Liver (tissue), 7 donors: ENCODE measurements at regions not wholly inside any gene's neighbourhood (a gene's known extent, or its start where the extent isn't known, plus 50 kb on each side); places are given as distances from the start of the nearest gene placed in this dataset.

Experiments used
- DNase-seq: peaks from one replicate; pipeline ENCODE4 v3.0.0-alpha.2; 2017; ENCODE audit warnings: low spot score
- H3K27ac ChIP-seq, 2 donors: one replicate each; pipeline ENCODE4 v1.7.0; 2013; ENCODE audit warnings: inconsistent platforms in 2 of 2, low read length in 2 of 2, control low read depth in 1 of 2, low read depth in 1 of 2, mild to moderate bottlenecking in 1 of 2
- H3K27me3 ChIP-seq, 4 donors: one replicate each; pipeline versions ENCODE4 v1.6.1 to v1.7.0; 2013; ENCODE audit warnings: low read length in 3 of 4, inconsistent platforms in 1 of 4, mild to moderate bottlenecking in 1 of 4, moderate library complexity in 1 of 4; ENCODE audit not compliant: control insufficient read depth in 4 of 4, insufficient read depth in 4 of 4
- H3K36me3 ChIP-seq, 4 donors: one replicate each; pipeline versions ENCODE4 v1.6.1 to v1.7.0; 2013; ENCODE audit warnings: low read length in 3 of 4, mild to moderate bottlenecking in 3 of 4, low read depth in 1 of 4, moderate library complexity in 1 of 4; ENCODE audit not compliant: control insufficient read depth in 4 of 4, insufficient read depth in 3 of 4
- H3K4me1 ChIP-seq, 4 donors: one replicate each; pipeline versions ENCODE4 v1.6.1 to v1.7.0; 2013; ENCODE audit warnings: low read length in 3 of 4, mild to moderate bottlenecking in 3 of 4, moderate library complexity in 1 of 4; ENCODE audit not compliant: control insufficient read depth in 4 of 4, insufficient read depth in 4 of 4
- H3K4me3 ChIP-seq, 3 donors: one replicate each; pipeline versions ENCODE4 v1.6.1 to v1.7.0; 2013; ENCODE audit warnings: low read length in 3 of 3, control low read depth in 1 of 3, low read depth in 1 of 3, mild to moderate bottlenecking in 1 of 3
- H3K9ac ChIP-seq, 2 donors: one replicate each; pipeline ENCODE4 v1.7.0; 2013; ENCODE audit warnings: low read length in 2 of 2, mild to moderate bottlenecking in 2 of 2, moderate library complexity in 2 of 2, control low read depth in 1 of 2, low read depth in 1 of 2
- H3K9me3 ChIP-seq, 4 donors: one replicate each; pipeline versions ENCODE4 v1.6.1 to v1.7.0; 2013; ENCODE audit warnings: low read length in 3 of 4; ENCODE audit not compliant: control insufficient read depth in 4 of 4
- ATF3 ChIP-seq: IDR thresholded peaks from 2 replicates; pipeline ENCODE4 v1.6.1; 2016; ENCODE audit warnings: antibody characterized with exemption
- CTCF ChIP-seq: fragments of 150-350 bp; IDR thresholded peaks from 2 replicates; pipeline ENCODE4 v1.5.1; 2017; ENCODE audit warnings: improper control_type of control experiment, low read depth, low read length; ENCODE audit not compliant: missing input control
- EGR1 ChIP-seq, 2 donors: IDR thresholded peaks; 2 replicates each; pipeline ENCODE4 v1.6.1; 2016 to 2018; ENCODE audit warnings: antibody characterized with exemption in 2 of 2, low read depth in 2 of 2
- FOXA1 ChIP-seq: IDR thresholded peaks from 2 replicates; pipeline ENCODE4 v1.6.1; 2016; ENCODE audit warnings: antibody characterized with exemption
- FOXA2 ChIP-seq: IDR thresholded peaks from 2 replicates; pipeline ENCODE4 v1.6.1; 2016; ENCODE audit warnings: antibody characterized with exemption
- HNF4A ChIP-seq, 2 donors: conservative IDR thresholded peaks; 2 replicates each; pipeline ENCODE4 v1.6.1; 2016; ENCODE audit warnings: antibody characterized with exemption in 2 of 2, mild to moderate bottlenecking in 2 of 2
- HNF4G ChIP-seq: IDR thresholded peaks from 2 replicates; pipeline ENCODE4 v1.6.1; 2016; ENCODE audit warnings: antibody characterized with exemption
- JUND ChIP-seq, 2 donors: IDR thresholded peaks; 2 replicates each; pipeline ENCODE4 v1.6.1; 2016; ENCODE audit warnings: antibody characterized with exemption in 2 of 2
- MAX ChIP-seq: IDR thresholded peaks from 2 replicates; pipeline ENCODE4 v1.6.1; 2016; ENCODE audit warnings: antibody characterized with exemption
- NR2F2 ChIP-seq: IDR thresholded peaks from 2 replicates; pipeline ENCODE4 v1.6.1; 2016; ENCODE audit warnings: antibody characterized with exemption
- RAD21 ChIP-seq, 2 donors: IDR thresholded peaks; 2 replicates each; pipeline ENCODE4 v1.6.1; 2016; ENCODE audit warnings: antibody characterized with exemption in 2 of 2, mild to moderate bottlenecking in 2 of 2
- REST ChIP-seq: IDR thresholded peaks from 2 replicates; pipeline ENCODE4 v1.6.1; 2016; ENCODE audit warnings: antibody characterized with exemption, mild to moderate bottlenecking
- RXRA ChIP-seq, 2 donors: IDR thresholded peaks; 2 replicates each; pipeline ENCODE4 v1.6.1; 2017 to 2018; ENCODE audit warnings: antibody characterized with exemption in 2 of 2, mild to moderate bottlenecking in 1 of 2
- SP1 ChIP-seq: IDR thresholded peaks from 2 replicates; pipeline ENCODE4 v1.6.1; 2018; ENCODE audit warnings: antibody characterized with exemption, mild to moderate bottlenecking
- TAF1 ChIP-seq: conservative IDR thresholded peaks from 2 replicates; pipeline ENCODE4 v1.6.1; 2016; ENCODE audit warnings: antibody characterized with exemption, mild to moderate bottlenecking
- YY1 ChIP-seq: IDR thresholded peaks from 2 replicates; pipeline ENCODE4 v1.6.1; 2016; ENCODE audit warnings: antibody characterized with exemption, mild to moderate bottlenecking
- ZBTB33 ChIP-seq: IDR thresholded peaks from 2 replicates; pipeline ENCODE4 v1.6.1; 2016; ENCODE audit warnings: antibody characterized with exemption
- donor health status: healthy.
- donor health status: healthy.
- donor health status: healthy.
- donor health status: healthy.

GRCh38 chr6:53408826-53409225 lies 60.1 kb upstream of the ELOVL5 start:
- no peak overlapping the region for H3K9ac ChIP-seq
- DNase-seq: no peak
- peaks cover 4 to 28% (median 18%) of the 10 kb centered on the region in 4 donors for H3K4me1 ChIP-seq
- H3K36me3 ChIP-seq: no peaks in the 10 kb centered on the region
- no peaks in the 10 kb centered on the region for H3K9me3 ChIP-seq
- no peak overlapping the region for H3K27ac ChIP-seq
- no peak for TF ChIP-seq HNF4A (conservative IDR thresholded peaks at IDR 0.05)
- TF ChIP-seq EGR1 (IDR thresholded peaks at IDR 0.05; ENCODE audit: low read depth in 2 of 2): no peak
- TF ChIP-seq ATF3: no peak
- TF ChIP-seq FOXA2: no peak
- TF ChIP-seq CTCF: no peak
- no peak for TF ChIP-seq REST
- no peak for TF ChIP-seq ZBTB33
- TF ChIP-seq FOXA1: no peak
- no peak for TF ChIP-seq SP1
- no peak for TF ChIP-seq NR2F2
- no peak for TF ChIP-seq JUND (IDR thresholded peaks at IDR 0.05)
- H3K4me3 ChIP-seq: no peak overlapping the region
- H3K27me3 ChIP-seq: no peaks in the 10 kb centered on the region

- no peaks in the 10 kb centered on the region for H3K9me3 ChIP-seq
- H3K4me1 ChIP-seq: no peaks in the 10 kb centered on the region
- no peaks in the 10 kb centered on the region for H3K27me3 ChIP-seq
- no peak for DNase-seq
- H3K36me3 ChIP-seq: no peaks in the 10 kb centered on the region
- no peak overlapping the region for H3K9ac ChIP-seq
- no peak overlapping the region for H3K27ac ChIP-seq
- H3K4me3 ChIP-seq: no peak overlapping the region
- TF ChIP-seq TAF1: no peak
- no peak for TF ChIP-seq FOXA1
- no peak for TF ChIP-seq MAX
- no peak for TF ChIP-seq SP1
- no peak for TF ChIP-seq RXRA (IDR thresholded peaks at IDR 0.05)
- TF ChIP-seq RAD21 (IDR thresholded peaks at IDR 0.05): no peak
- no peak for TF ChIP-seq HNF4G
- no peak for TF ChIP-seq YY1
- TF ChIP-seq ATF3: no peak
- TF ChIP-seq EGR1 (IDR thresholded peaks at IDR 0.05; ENCODE audit: low read depth in 2 of 2): no peak
- no peak for TF ChIP-seq REST
- no peak for TF ChIP-seq ZBTB33
Observed at GRCh38 chr6:53399027-53399344, 50.2 kb upstream of the ELOVL5 start.
